ENCODE measurements at regions not wholly inside any gene's neighbourhood (a gene's known extent, or its start where the extent isn't known, plus 50 kb on each side); places are given as distances from the start of the nearest gene placed in this dataset.

DNA sequence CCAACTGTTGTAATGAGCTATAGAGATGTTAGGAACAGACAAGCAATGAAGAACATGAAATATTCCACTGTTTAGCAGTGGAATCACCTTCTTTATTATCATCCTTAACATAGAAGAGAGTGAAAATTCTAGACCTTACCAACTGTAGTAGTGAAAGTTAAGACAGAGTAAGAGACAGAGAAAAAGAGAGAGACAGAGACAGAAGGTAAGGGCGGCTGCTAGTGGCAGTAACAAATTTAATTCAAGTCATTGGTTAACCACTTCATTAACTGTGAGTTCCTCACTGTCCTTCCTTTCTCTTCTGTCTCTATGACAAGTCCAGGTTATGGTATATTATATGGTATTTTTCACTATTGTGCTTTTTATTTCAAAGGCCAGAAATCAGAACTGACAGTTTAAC is 355.7 kb upstream of the ESRRG start:
- H3K23ac ChIP-seq (ENCODE audit: low read depth, low read length): no peak overlapping the region
- no peak overlapping the region for H2AK9ac ChIP-seq (replicated peaks; ENCODE audit: low read depth, low read length, poor library complexity)
- H3K9me3 ChIP-seq (ENCODE audit: control insufficient read depth, insufficient read depth, low read length): no peaks in the 10 kb centered on the region
- H2AFZ ChIP-seq (replicated peaks; ENCODE audit: low read length, poor library complexity): no peak overlapping the region
- no peak overlapping the region for H3K18ac ChIP-seq (ENCODE audit: low read depth, low read length)
- no peak overlapping the region for H2AK5ac ChIP-seq (ENCODE audit: low read depth, low read length)
- H3K79me1 ChIP-seq (ENCODE audit: low read depth in 1 of 2, low read length in 2 of 2): no peaks in the 10 kb centered on the region; a peak in 1 of 4 replicates
- no peak for DNase-seq
- H3K4me3 ChIP-seq (ENCODE audit: insufficient read depth, low read depth, low read length): no peak overlapping the region
- no peak overlapping the region for H4K91ac ChIP-seq (ENCODE audit: insufficient read depth, low read depth, low read length)
- H3K27ac ChIP-seq (ENCODE audit: insufficient read depth, low read length): no peak overlapping the region
- H3K9ac ChIP-seq (ENCODE audit: low read depth, low read length): no peak overlapping the region
- no peak overlapping the region for H3K14ac ChIP-seq (replicated peaks; ENCODE audit: low read depth, low read length)
- no TSS peak for BruUV-seq (replicated peaks)
- no peak overlapping the region for H2BK120ac ChIP-seq (ENCODE audit: low read depth, low read length)
- peaks cover 4% of the 10 kb centered on the region; the same call in 1 of the 2 replicates for H3K4me1 ChIP-seq (ENCODE audit: control insufficient read depth, insufficient read depth, low read length)
- H2BK5ac ChIP-seq (ENCODE audit: low read depth, low read length, poor library complexity, severe bottlenecking): no peak overlapping the region
- no peak overlapping the region for H4K8ac ChIP-seq (ENCODE audit: low read depth in 2 of 2, low read length in 2 of 2)
- H3K56ac ChIP-seq (ENCODE audit: extremely low read depth, insufficient read depth, low read length): no peak overlapping the region
- no peak overlapping the region for H2BK15ac ChIP-seq (ENCODE audit: low read depth, low read length)
- H2BK20ac ChIP-seq (ENCODE audit: low read depth, low read length): no peak overlapping the region
- H4K20me1 ChIP-seq (ENCODE audit: insufficient read depth, low read length): no peaks in the 10 kb centered on the region
- in situ Hi-C loops (cut with MboI; ENCODE audit: low sequenced_read_pairs): no loop called here
- no peak for ATAC-seq (ENCODE audit: low read depth)
- H4K5ac ChIP-seq (ENCODE audit: low read depth, low read length): no peak overlapping the region
- H3K9me1 ChIP-seq (ENCODE audit: insufficient read depth, low read length): no peaks in the 10 kb centered on the region
- H3K36me3 ChIP-seq (ENCODE audit: control insufficient read depth, insufficient read depth, low read length): no peaks in the 10 kb centered on the region
- WGBS, 2 experiments (ENCODE audit: extremely low coverage in 2 of 2, insufficient read length in 1 of 2): no CpG with 5 or more reads among the region's 1 CpG
- ChIA-PET POLR2A (ENCODE audit: unreplicated experiment) (no interaction called here), CTCF (no interaction called here)
- H3K4ac ChIP-seq (ENCODE audit: low read depth, low read length): no peak overlapping the region
- H3K4me2 ChIP-seq (ENCODE audit: low read depth, low read length): no peak overlapping the region
- intact Hi-C loops (cut with micrococcal nuclease): no loop called here
- TF ChIP-seq BHLHE40 (IDR thresholded peaks at IDR 0.05; ENCODE audit: low read depth, low read length): no peak
- TF ChIP-seq RFX5 (IDR thresholded peaks at IDR 0.05; ENCODE audit: low read depth, low read length): no peak
- TF ChIP-seq, protein P1, sequence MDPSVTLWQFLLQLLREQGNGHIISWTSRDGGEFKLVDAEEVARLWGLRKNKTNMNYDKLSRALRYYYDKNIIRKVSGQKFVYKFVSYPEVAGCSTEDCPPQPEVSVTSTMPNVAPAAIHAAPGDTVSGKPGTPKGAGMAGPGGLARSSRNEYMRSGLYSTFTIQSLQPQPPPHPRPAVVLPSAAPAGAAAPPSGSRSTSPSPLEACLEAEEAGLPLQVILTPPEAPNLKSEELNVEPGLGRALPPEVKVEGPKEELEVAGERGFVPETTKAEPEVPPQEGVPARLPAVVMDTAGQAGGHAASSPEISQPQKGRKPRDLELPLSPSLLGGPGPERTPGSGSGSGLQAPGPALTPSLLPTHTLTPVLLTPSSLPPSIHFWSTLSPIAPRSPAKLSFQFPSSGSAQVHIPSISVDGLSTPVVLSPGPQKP (IDR thresholded peaks at IDR 0.05; ENCODE audit: borderline replicate concordance, low read depth, low read length): no peak
- no peak for TF ChIP-seq MXI1 (IDR thresholded peaks at IDR 0.05; ENCODE audit: borderline replicate concordance, low read depth, low read length)
- H3K27me3 ChIP-seq (ENCODE audit: control insufficient read depth, insufficient read depth, low read length): no peaks in the 10 kb centered on the region
- dilution Hi-C loops (cut with HindIII; ENCODE audit: low sequenced_read_pairs, unreplicated experiment): no loop called here

Measured in IMR-90 (cell line).